HEK293 (cell line): ENCODE measurements at regions not wholly inside any gene's neighbourhood (a gene's known extent, or its start where the extent isn't known, plus 50 kb on each side); places are given as distances from the start of the nearest gene placed in this dataset.

Experiments used
- CTCF ChIP-seq: fragments of 450-650 bp; formaldehyde crosslinking; IDR thresholded peaks from 2 replicates; pipeline ENCODE4 v1.5.1; 2016; ENCODE audit warnings: missing biosample characterization, missing genetic modification characterization
- GLI2 ChIP-seq: fragments of 450-650 bp; formaldehyde crosslinking; IDR thresholded peaks from 2 replicates; pipeline ENCODE4; 2017; ENCODE audit warnings: missing biosample characterization, missing genetic modification characterization, low read depth, borderline replicate concordance
- HOXD13 ChIP-seq: sonication (generic); formaldehyde crosslinking; IDR thresholded peaks from 2 replicates; pipeline ENCODE4 v1.8.0; 2022; ENCODE audit warnings: missing genetic modification reagents, borderline replicate concordance
- IKZF3 ChIP-seq: fragments of 450-650 bp; IDR thresholded peaks from 2 replicates; pipeline ENCODE4 v1.5.0; 2018; ENCODE audit warnings: missing biosample characterization, mild to moderate bottlenecking, missing genetic modification characterization, moderate library complexity
- YY1 ChIP-seq: fragments of 450-650 bp; formaldehyde crosslinking; IDR thresholded peaks from 2 replicates; pipeline ENCODE4 v1.5.1; 2018; ENCODE audit warnings: missing biosample characterization, missing genetic modification characterization
- ZBTB20 ChIP-seq: fragments of 450-650 bp; formaldehyde crosslinking; IDR thresholded peaks from 2 replicates; pipeline ENCODE4 v1.5.1; 2016; ENCODE audit warnings: missing biosample characterization, missing genetic modification characterization
- ZBTB7A ChIP-seq: fragments of 450-650 bp; formaldehyde crosslinking; IDR thresholded peaks from 2 replicates; pipeline ENCODE4 v1.5.1; 2016; ENCODE audit warnings: low read depth, missing biosample characterization, missing genetic modification characterization
- ZFP69B ChIP-seq: fragments of 450-650 bp; formaldehyde crosslinking; IDR thresholded peaks from 2 replicates; pipeline ENCODE4 v1.5.1; 2016; ENCODE audit warnings: missing biosample characterization, missing genetic modification characterization
- ZIC2 ChIP-seq: fragments of 450-650 bp; formaldehyde crosslinking; IDR thresholded peaks from 2 replicates; pipeline ENCODE4 v1.5.1; 2016; ENCODE audit warnings: missing biosample characterization, missing genetic modification characterization
- ZNF169 ChIP-seq: fragments of 450-650 bp; formaldehyde crosslinking; IDR thresholded peaks from 2 replicates; pipeline ENCODE4 v1.5.1; 2016; ENCODE audit warnings: missing biosample characterization, missing genetic modification characterization
- ZNF623 ChIP-seq: fragments of 450-650 bp; formaldehyde crosslinking; IDR thresholded peaks from 2 replicates; pipeline ENCODE4 v1.5.1; 2016; ENCODE audit warnings: missing biosample characterization, missing genetic modification characterization
- ZNF645 ChIP-seq: fragments of 450-650 bp; formaldehyde crosslinking; IDR thresholded peaks from 2 replicates; pipeline ENCODE4; 2016; ENCODE audit warnings: missing biosample characterization, missing genetic modification characterization

GRCh38 chr3:80036176-80036575 lies 268.4 kb upstream of the ROBO1 start:
- TF ChIP-seq CTCF (tag by site-specific recombination) (no peak), YY1 (tag by site-specific recombination) (no peak), ZBTB20 (no peak), IKZF3 (tag by site-specific recombination) (no peak), ZNF645 (no peak), ZIC2 (no peak), ZFP69B (tag by site-specific recombination) (no peak), ZBTB7A (tag by site-specific recombination) (no peak), ZNF623 (tag by site-specific recombination) (no peak), GLI2 (tag by site-specific recombination) (no peak), HOXD13 (CRISPR knock-in tag) (no peak), ZNF169 (tag by site-specific recombination) (no peak)
